DND-41 (cell line): ENCODE measurements at regions not wholly inside any gene's neighbourhood (a gene's known extent, or its start where the extent isn't known, plus 50 kb on each side); places are given as distances from the start of the nearest gene placed in this dataset.

Experiments used
- ATAC-seq: fragments of 200-7000 bp; cut with Tn5 transposase; 3 replicates; pipeline ENCODE4 v1.9.1; 2021; ENCODE audit warnings: low read depth; ENCODE audit not compliant: insufficient read depth
- DNase-seq: peaks from one replicate; pipeline ENCODE4 v3.0.0-alpha.2; 2020
- H2AFZ ChIP-seq: 2 replicates; pipeline ENCODE4 v1.6.0; 2012; ENCODE audit warnings: low read depth, low read length
- H3K27ac ChIP-seq: 2 replicates; pipeline ENCODE4 v1.5.1; 2012; ENCODE audit warnings: low read length, inconsistent platforms
- H3K27me3 ChIP-seq: fragments of 200-600 bp; sonication (generic); 2 replicates; pipeline ENCODE4 v1.6.0; 2012; ENCODE audit warnings: low read length, mild to moderate bottlenecking, inconsistent platforms; ENCODE audit not compliant: insufficient read depth, poor library complexity
- H3K36me3 ChIP-seq: 2 replicates; pipeline ENCODE4 v1.5.1; 2012; ENCODE audit warnings: low read length, inconsistent platforms; ENCODE audit not compliant: insufficient read depth
- H3K4me1 ChIP-seq: 2 replicates; pipeline ENCODE4 v1.5.1; 2012; ENCODE audit warnings: mild to moderate bottlenecking, low read length; ENCODE audit not compliant: insufficient read depth
- H3K4me2 ChIP-seq: 2 replicates; pipeline ENCODE4 v1.6.0; 2012; ENCODE audit warnings: mild to moderate bottlenecking, moderate library complexity, low read length, inconsistent platforms; ENCODE audit not compliant: insufficient read depth
- H3K4me3 ChIP-seq, 2 experiments: fragments of 200-600 bp in 1 of 2; shearing (Covaris generic) in 1 of 2; 2 replicates each; pipeline ENCODE4 v1.5.1; 2012 to 2016; ENCODE audit warnings: inconsistent platforms in 2 of 2, low read length in 2 of 2, mild to moderate bottlenecking in 2 of 2, low read depth in 1 of 2, moderate library complexity in 1 of 2
- H3K79me2 ChIP-seq: 2 replicates; pipeline ENCODE4 v1.6.0; 2012; ENCODE audit warnings: low read length, inconsistent platforms; ENCODE audit not compliant: insufficient read depth
- H3K9ac ChIP-seq: 2 replicates; pipeline ENCODE4 v1.6.0; 2012; ENCODE audit warnings: low read depth, mild to moderate bottlenecking, inconsistent platforms, low read length, moderate library complexity
- H3K9me3 ChIP-seq: 2 replicates; pipeline ENCODE4 v1.5.1; 2012; ENCODE audit warnings: low read length, moderate library complexity, mild to moderate bottlenecking, inconsistent platforms; ENCODE audit not compliant: insufficient read depth, severe bottlenecking
- H4K20me1 ChIP-seq: 2 replicates; pipeline ENCODE4 v1.6.0; 2012; ENCODE audit warnings: low read length; ENCODE audit not compliant: insufficient read depth
- CTCF ChIP-seq: IDR thresholded peaks from 2 replicates; pipeline ENCODE4 v1.5.1; 2012; ENCODE audit warnings: borderline replicate concordance, low read length, moderate library complexity, mild to moderate bottlenecking; ENCODE audit not compliant: poor library complexity, severe bottlenecking; ENCODE audit errors: extremely low read depth
- EZH2 ChIP-seq: IDR thresholded peaks from 3 replicates; pipeline ENCODE4 v1.6.1; 2012; ENCODE audit warnings: borderline replicate concordance, low read depth, mild to moderate bottlenecking, moderate library complexity, low read length, inconsistent platforms; ENCODE audit not compliant: severe bottlenecking

DNA sequence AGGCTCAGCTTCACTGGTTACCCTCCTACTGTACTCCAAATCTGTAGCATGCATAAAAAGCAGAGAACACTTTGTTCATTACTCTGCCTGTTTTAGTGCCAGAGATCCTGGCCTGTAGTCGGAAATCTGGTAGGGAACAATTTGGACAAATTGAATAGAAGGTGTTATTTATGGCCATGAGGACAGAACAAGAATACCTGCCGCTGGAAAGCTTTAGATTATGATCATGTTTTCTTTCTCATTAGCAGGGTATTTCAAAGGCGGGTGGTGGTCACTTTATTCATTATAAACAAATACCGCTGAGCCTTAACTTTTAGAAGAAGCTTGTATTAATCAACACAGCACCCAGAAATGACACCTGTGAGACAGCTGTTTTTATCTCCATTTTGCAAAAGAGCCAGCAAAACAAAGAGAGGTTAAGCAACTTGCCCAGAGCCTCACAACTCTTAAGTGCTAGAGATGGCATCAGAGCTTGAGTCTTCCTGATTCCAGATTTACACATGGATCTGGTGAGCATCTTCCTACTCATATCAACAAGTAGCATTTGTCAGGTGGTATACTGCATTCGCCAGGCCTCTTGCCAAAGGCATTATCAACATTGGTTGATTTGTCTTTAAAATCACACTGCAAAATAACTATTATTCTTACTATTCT lies 110.5 kb downstream of the LCA5 start:
- no peak overlapping the region for H2AFZ ChIP-seq
- no peaks in the 10 kb centered on the region for H4K20me1 ChIP-seq
- no peaks in the 10 kb centered on the region for H3K36me3 ChIP-seq
- H3K9me3 ChIP-seq, result no peaks in the 10 kb centered on the region
- H3K9ac ChIP-seq, result no peak overlapping the region
- no peaks in the 10 kb centered on the region for H3K27me3 ChIP-seq
- DNase-seq (no peak), ATAC-seq (no peak)
- H3K27ac ChIP-seq, result no peak overlapping the region
- TF ChIP-seq EZH2 (no peak), CTCF (no peak)
- H3K79me2 ChIP-seq, result no peaks in the 10 kb centered on the region
- no peak overlapping the region for H3K4me2 ChIP-seq
- H3K4me1 ChIP-seq, result peaks cover 3% of the 10 kb centered on the region; the same call in 1 of the 2 replicates
- no peak overlapping the region for H3K4me3 ChIP-seq

GRCh38 chr6:79425589-79426311 lies 111.5 kb downstream of the LCA5 start:
- ATAC-seq (no peak), DNase-seq (no peak)
- H3K9me3 ChIP-seq, result no peaks in the 10 kb centered on the region
- peaks cover 13% of the 10 kb centered on the region for H3K4me1 ChIP-seq
- no peaks in the 10 kb centered on the region for H3K36me3 ChIP-seq
- H2AFZ ChIP-seq, result no peak overlapping the region
- no peak overlapping the region for H3K9ac ChIP-seq
- no peak overlapping the region for H3K27ac ChIP-seq
- no peaks in the 10 kb centered on the region for H4K20me1 ChIP-seq
- no peak for TF ChIP-seq EZH2
- no peak for TF ChIP-seq CTCF
- H3K27me3 ChIP-seq, result no peaks in the 10 kb centered on the region
- H3K4me3 ChIP-seq, result no peak overlapping the region
- H3K4me2 ChIP-seq, result no peak overlapping the region
- no peaks in the 10 kb centered on the region for H3K79me2 ChIP-seq

GRCh38 chr6:79423216-79423615 lies 114.0 kb downstream of the LCA5 start:
- Histone ChIP-seq H2AFZ (no peak overlapping the region), H3K27ac (no peak overlapping the region), H3K4me3 (no peak overlapping the region), H3K9me3 (no peaks in the 10 kb centered on the region), H4K20me1 (no peaks in the 10 kb centered on the region), H3K9ac (no peak overlapping the region), H3K27me3 (no peaks in the 10 kb centered on the region), H3K4me1 (peaks cover 35% of the 10 kb centered on the region), H3K79me2 (no peaks in the 10 kb centered on the region), H3K36me3 (no peaks in the 10 kb centered on the region), H3K4me2 (no peak overlapping the region)
- DNase-seq (no peak), ATAC-seq (no peak)
- no peak for TF ChIP-seq CTCF
- TF ChIP-seq EZH2, result no peak
